Neuronal stem cell (in vitro differentiated cells): ENCODE measurements at regions not wholly inside any gene's neighbourhood (a gene's known extent, or its start where the extent isn't known, plus 50 kb on each side); places are given as distances from the start of the nearest gene placed in this dataset.

Experiments used
- DNase-seq: peaks from one replicate; pipeline ENCODE4 v3.0.0-alpha.2; 2013; ENCODE audit warnings: low spot score
- H2AFZ ChIP-seq: one replicate; pipeline ENCODE4 v1.6.1; 2013; ENCODE audit warnings: mild to moderate bottlenecking, low read length, inconsistent platforms
- H2AK5ac ChIP-seq: 2 replicates; pipeline ENCODE4 v1.6.1; 2013; ENCODE audit warnings: low read depth, mild to moderate bottlenecking, inconsistent platforms, low read length, moderate library complexity, mixed read lengths
- H2BK120ac ChIP-seq: 2 replicates; pipeline ENCODE4 v1.6.1; 2013; ENCODE audit warnings: low read depth, mild to moderate bottlenecking, inconsistent platforms, low read length, moderate library complexity, mixed read lengths
- H2BK12ac ChIP-seq: one replicate; pipeline ENCODE4 v1.6.1; 2013; ENCODE audit warnings: low read length, inconsistent platforms
- H2BK15ac ChIP-seq: 2 replicates; pipeline ENCODE4 v1.6.1; 2013; ENCODE audit warnings: mild to moderate bottlenecking, low read length, inconsistent platforms, mixed read lengths
- H2BK5ac ChIP-seq: one replicate; pipeline ENCODE4 v1.6.1; 2013; ENCODE audit warnings: inconsistent platforms, mild to moderate bottlenecking, low read length, moderate library complexity
- H3K14ac ChIP-seq: one replicate; pipeline ENCODE4 v1.6.1; 2013; ENCODE audit warnings: low read length, inconsistent platforms
- H3K18ac ChIP-seq: 2 replicates; pipeline ENCODE4 v1.6.1; 2013; ENCODE audit warnings: low read length, inconsistent platforms
- H3K23ac ChIP-seq: 2 replicates; pipeline ENCODE4 v1.6.1; 2013; ENCODE audit warnings: low read depth, mild to moderate bottlenecking, mixed read lengths, low read length, inconsistent platforms; ENCODE audit not compliant: poor library complexity
- H3K27ac ChIP-seq: replicated peaks from 3 replicates; pipeline ENCODE4 v1.5.1; 2013; ENCODE audit warnings: low read length, inconsistent platforms
- H3K27me3 ChIP-seq, 3 experiments: 2 replicates each; pipeline ENCODE4 v1.6.1; 2013; ENCODE audit warnings: low read length in 3 of 3, mild to moderate bottlenecking in 2 of 3, inconsistent platforms in 1 of 3, low read depth in 1 of 3, mixed read lengths in 1 of 3, moderate library complexity in 1 of 3; ENCODE audit not compliant: control insufficient read depth in 3 of 3, insufficient read depth in 3 of 3
- H3K36me3 ChIP-seq, 2 donors: replicated peaks in 1 of 2; 2 replicates each; pipeline ENCODE4 v1.6.1; 2013; ENCODE audit warnings: low read length in 2 of 2; ENCODE audit not compliant: control insufficient read depth in 2 of 2, insufficient read depth in 2 of 2
- H3K4ac ChIP-seq: 2 replicates; pipeline ENCODE4 v1.6.1; 2013; ENCODE audit warnings: inconsistent platforms, mild to moderate bottlenecking, low read length, moderate library complexity
- H3K4me1 ChIP-seq, 2 donors: 1 replicate in 1 of 2; 2 replicates in 1 of 2; pipeline ENCODE4 v1.6.1; 2013; ENCODE audit warnings: low read length in 2 of 2, low read depth in 1 of 2; ENCODE audit not compliant: control insufficient read depth in 2 of 2, insufficient read depth in 1 of 2
- H3K4me2 ChIP-seq: one replicate; pipeline ENCODE4 v1.6.1; 2013; ENCODE audit warnings: mild to moderate bottlenecking, low read length, inconsistent platforms; ENCODE audit not compliant: insufficient read depth, poor library complexity, severe bottlenecking
- H3K4me3 ChIP-seq, 2 donors: 2 replicates each; pipeline ENCODE4 v1.5.1; 2013; ENCODE audit warnings: low read length in 2 of 2, mild to moderate bottlenecking in 2 of 2, inconsistent platforms in 1 of 2, moderate library complexity in 1 of 2
- H3K79me1 ChIP-seq: one replicate; pipeline ENCODE4 v1.6.1; 2013; ENCODE audit warnings: low read depth, mild to moderate bottlenecking, inconsistent platforms, low read length, moderate library complexity
- H3K9ac ChIP-seq: one replicate; pipeline ENCODE4 v1.6.1; 2013; ENCODE audit warnings: mild to moderate bottlenecking, low read depth, low read length, inconsistent platforms; ENCODE audit not compliant: poor library complexity
- H3K9me3 ChIP-seq, 2 donors: replicated peaks in 1 of 2; 2 replicates each; pipeline versions ENCODE3 to v1.6.1; 2013; ENCODE audit warnings: low read length in 2 of 2, mild to moderate bottlenecking in 2 of 2, inconsistent platforms in 1 of 2, low read depth in 1 of 2, mixed read lengths in 1 of 2, moderate library complexity in 1 of 2; ENCODE audit not compliant: control insufficient read depth in 2 of 2, insufficient read depth in 1 of 2
- H4K8ac ChIP-seq: one replicate; pipeline ENCODE4 v1.6.1; 2013; ENCODE audit warnings: low read depth, mild to moderate bottlenecking, inconsistent platforms, low read length, moderate library complexity
- H4K91ac ChIP-seq: one replicate; pipeline ENCODE4 v1.6.1; 2013; ENCODE audit warnings: low read length, low read depth, mild to moderate bottlenecking, inconsistent platforms; ENCODE audit not compliant: poor library complexity
- WGBS, 2 donors: extraction: QIAGEN DNeasy Blood & Tissue Kit; methylation state at CpG; one replicate each; pipeline ENCODE4 v1.1.7; 2013; ENCODE audit warnings: missing lambda C conversion rate in 2 of 2, mixed read lengths in 1 of 2; ENCODE audit not compliant: insufficient read length in 2 of 2, insufficient replicate concordance in 1 of 2; ENCODE audit errors: extremely low coverage in 2 of 2; 5-methylcytosine and 5-hydroxymethylcytosine counted together

DNA sequence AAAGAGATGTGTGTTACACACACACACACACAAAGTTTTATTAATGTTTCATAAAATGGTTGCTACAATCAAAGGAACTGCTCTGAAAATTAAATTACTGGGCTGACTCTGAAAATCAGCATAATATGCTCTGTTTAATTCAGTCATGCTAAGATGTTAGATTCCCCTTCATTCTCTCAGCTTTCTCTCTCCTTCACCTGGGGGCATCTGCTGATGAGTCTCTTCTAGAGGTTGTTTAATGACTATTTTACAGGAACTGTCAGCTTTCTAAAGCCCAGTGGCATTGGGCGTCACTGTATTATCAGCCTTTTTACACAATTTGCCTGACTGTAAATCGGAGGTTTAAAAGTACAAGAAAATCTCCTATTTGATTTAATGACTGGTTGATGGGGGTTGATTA lies 559.7 kb upstream of the POU3F2 start:
- no peaks in the 10 kb centered on the region for H3K79me1 ChIP-seq
- no peak overlapping the region for H2BK120ac ChIP-seq
- peaks cover 2 to 3% of the 10 kb centered on the region in 2 donors for H3K4me1 ChIP-seq
- H2BK5ac ChIP-seq = no peak overlapping the region
- WGBS, 2 donors = no CpG with 5 or more reads among the region's 2 CpGs
- no peak overlapping the region for H3K14ac ChIP-seq
- no peak overlapping the region for H3K27ac ChIP-seq
- no peak overlapping the region for H3K23ac ChIP-seq
- no peak overlapping the region for H4K91ac ChIP-seq
- no peak overlapping the region for H3K4ac ChIP-seq
- H2BK12ac ChIP-seq = no peak overlapping the region
- H3K9me3 ChIP-seq = no peaks in the 10 kb centered on the region
- H4K8ac ChIP-seq = no peak overlapping the region
- H3K27me3 ChIP-seq = no peaks in the 10 kb centered on the region
- no peaks in the 10 kb centered on the region for H3K36me3 ChIP-seq
- H3K4me2 ChIP-seq = no peak overlapping the region
- H3K18ac ChIP-seq = no peak overlapping the region
- H2AFZ ChIP-seq = no peak overlapping the region
- no peak overlapping the region for H3K9ac ChIP-seq
- H3K4me3 ChIP-seq = no peak overlapping the region
- no peak overlapping the region for H2AK5ac ChIP-seq
- no peak overlapping the region for H2BK15ac ChIP-seq
- DNase-seq = no peak

DNA sequence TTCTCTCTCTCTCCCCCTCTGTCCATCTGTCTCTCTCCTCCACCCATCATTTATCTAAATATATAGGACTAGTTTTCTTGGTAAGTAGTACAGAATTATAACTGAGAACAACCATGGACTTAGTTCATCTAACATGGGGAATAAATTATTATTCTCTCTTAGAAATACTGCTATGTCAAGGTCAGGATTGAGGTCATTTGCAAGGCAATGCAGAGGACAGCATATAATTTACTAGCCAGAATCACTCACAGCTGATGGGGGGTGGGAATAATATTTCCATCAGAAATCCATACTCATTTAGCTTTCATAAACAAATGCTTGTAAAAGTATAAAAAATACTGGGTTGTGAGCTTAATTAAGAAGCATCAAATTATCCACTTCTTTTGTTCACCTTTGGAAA lies 553.9 kb upstream of the POU3F2 start:
- Histone ChIP-seq H3K36me3 (no peaks in the 10 kb centered on the region), H3K4me2 (no peak overlapping the region), H2BK15ac (no peak overlapping the region), H2AK5ac (no peak overlapping the region), H3K4me3 (no peak overlapping the region), H2BK120ac (no peak overlapping the region), H3K4ac (no peak overlapping the region), H3K27ac (no peak overlapping the region), H3K79me1 (no peaks in the 10 kb centered on the region), H3K14ac (no peak overlapping the region), H3K27me3 (no peaks in the 10 kb centered on the region), H3K23ac (no peak overlapping the region), H3K9ac (no peak overlapping the region), H4K91ac (no peak overlapping the region), H3K18ac (no peak overlapping the region), H2BK5ac (no peak overlapping the region), H2AFZ (no peak overlapping the region), H4K8ac (no peak overlapping the region), H2BK12ac (no peak overlapping the region), H3K4me1 (no peaks in the 10 kb centered on the region), H3K9me3 (no peaks in the 10 kb centered on the region)
- no peak for DNase-seq

DNA sequence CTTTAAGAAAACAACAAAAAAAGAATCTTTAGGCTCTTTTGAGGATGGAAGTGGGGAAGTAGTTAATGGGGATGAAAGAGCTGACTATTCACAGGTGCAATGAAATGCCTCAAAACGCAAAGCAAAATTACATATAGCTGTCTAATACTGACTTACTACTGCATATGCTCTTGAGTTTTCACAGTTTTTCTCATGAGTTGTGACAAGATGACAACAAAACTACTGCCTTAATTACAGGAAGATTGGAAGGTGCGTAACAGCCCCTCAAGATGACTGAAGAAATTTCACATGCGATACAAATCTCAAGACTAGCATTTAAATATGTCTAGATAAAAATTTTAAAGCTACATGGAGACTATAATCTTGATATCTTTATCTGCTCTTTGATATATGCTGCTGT lies 547.8 kb upstream of the POU3F2 start:
- Histone ChIP-seq H3K36me3 (no peaks in the 10 kb centered on the region), H2AK5ac (no peak overlapping the region), H2BK15ac (no peak overlapping the region), H2BK5ac (no peak overlapping the region), H3K27ac (no peak overlapping the region), H3K4ac (no peak overlapping the region), H3K14ac (no peak overlapping the region), H3K23ac (no peak overlapping the region), H3K4me1 (no peaks in the 10 kb centered on the region), H3K9ac (no peak overlapping the region), H3K79me1 (no peaks in the 10 kb centered on the region), H3K9me3 (no peaks in the 10 kb centered on the region), H3K27me3 (no peaks in the 10 kb centered on the region), H3K4me3 (no peak overlapping the region), H4K91ac (no peak overlapping the region), H3K18ac (no peak overlapping the region), H2BK120ac (no peak overlapping the region), H4K8ac (no peak overlapping the region), H2AFZ (no peak overlapping the region), H2BK12ac (no peak overlapping the region), H3K4me2 (no peak overlapping the region)
- DNase-seq = no peak
- WGBS, 2 donors = no CpG with 5 or more reads among the region's 3 CpGs

DNA sequence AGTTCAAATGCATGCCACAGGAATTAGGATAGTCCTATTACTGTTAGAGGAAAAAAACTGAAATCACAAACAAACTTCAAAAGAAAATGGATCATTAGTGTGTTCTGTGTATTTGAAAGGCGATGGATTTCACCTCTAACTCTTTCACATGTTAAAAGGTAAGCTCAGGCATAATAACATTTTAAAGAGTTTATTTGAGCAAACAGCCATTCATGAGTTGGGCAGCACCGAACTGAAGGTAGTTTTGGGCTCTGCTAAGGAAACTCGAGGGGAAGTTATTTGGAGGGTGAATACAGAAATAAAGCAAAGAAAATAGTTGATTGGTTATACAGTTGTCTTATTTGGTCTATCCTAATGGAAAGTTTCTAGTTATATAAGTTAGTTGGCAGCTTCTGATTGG lies 546.5 kb upstream of the POU3F2 start:
- no peak overlapping the region for H3K4me3 ChIP-seq
- H3K4me2 ChIP-seq = no peak overlapping the region
- H3K36me3 ChIP-seq = no peaks in the 10 kb centered on the region
- DNase-seq = no peak
- no peak overlapping the region for H3K14ac ChIP-seq
- H3K79me1 ChIP-seq = no peaks in the 10 kb centered on the region
- no peak overlapping the region for H3K27ac ChIP-seq
- no peak overlapping the region for H2BK15ac ChIP-seq
- H3K23ac ChIP-seq = no peak overlapping the region
- H3K9ac ChIP-seq = no peak overlapping the region
- no peak overlapping the region for H2AK5ac ChIP-seq
- H4K8ac ChIP-seq = no peak overlapping the region
- no peak overlapping the region for H4K91ac ChIP-seq
- H2BK12ac ChIP-seq = no peak overlapping the region
- H3K4me1 ChIP-seq = no peaks in the 10 kb centered on the region
- no peak overlapping the region for H3K18ac ChIP-seq
- no peak overlapping the region for H3K4ac ChIP-seq
- no CpG with 5 or more reads among the region's 3 CpGs for WGBS, 2 donors
- no peak overlapping the region for H2AFZ ChIP-seq
- no peaks in the 10 kb centered on the region for H3K27me3 ChIP-seq
- H3K9me3 ChIP-seq = no peaks in the 10 kb centered on the region
- H2BK5ac ChIP-seq = no peak overlapping the region
- H2BK120ac ChIP-seq = no peak overlapping the region
